GM12874 (cell line): ENCODE measurements at regions not wholly inside any gene's neighbourhood (a gene's known extent, or its start where the extent isn't known, plus 50 kb on each side); places are given as distances from the start of the nearest gene placed in this dataset.

Source experiments
- TF ChIP-seq, protein P1 (sequence below): IDR thresholded peaks from 2 replicates; pipeline ENCODE4 v1.5.1; 2011; ENCODE audit warnings: low read depth, mild to moderate bottlenecking, control low read depth, low read length, moderate library complexity; ENCODE audit not compliant: insufficient read depth

DNA sequence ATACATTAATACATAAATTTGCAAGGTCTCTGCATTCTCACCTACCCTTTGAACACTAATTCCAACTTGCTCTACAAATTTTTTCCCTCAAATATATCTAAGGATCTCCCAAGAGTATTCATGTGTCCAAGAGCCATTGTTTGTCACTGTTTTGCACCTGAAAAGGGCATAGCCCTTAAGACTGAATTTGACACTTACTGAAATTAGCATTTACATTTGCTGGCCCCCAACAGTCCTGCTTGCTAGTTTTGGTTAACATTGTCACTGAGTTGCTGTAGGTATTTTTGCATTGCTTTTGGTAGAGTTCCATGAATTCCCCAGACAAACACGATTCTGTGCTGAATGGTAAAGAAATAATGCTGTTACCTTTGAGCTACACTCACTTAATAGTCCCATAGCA is 57.3 kb downstream of the KCNA4 start:
- TF ChIP-seq, protein P1, sequence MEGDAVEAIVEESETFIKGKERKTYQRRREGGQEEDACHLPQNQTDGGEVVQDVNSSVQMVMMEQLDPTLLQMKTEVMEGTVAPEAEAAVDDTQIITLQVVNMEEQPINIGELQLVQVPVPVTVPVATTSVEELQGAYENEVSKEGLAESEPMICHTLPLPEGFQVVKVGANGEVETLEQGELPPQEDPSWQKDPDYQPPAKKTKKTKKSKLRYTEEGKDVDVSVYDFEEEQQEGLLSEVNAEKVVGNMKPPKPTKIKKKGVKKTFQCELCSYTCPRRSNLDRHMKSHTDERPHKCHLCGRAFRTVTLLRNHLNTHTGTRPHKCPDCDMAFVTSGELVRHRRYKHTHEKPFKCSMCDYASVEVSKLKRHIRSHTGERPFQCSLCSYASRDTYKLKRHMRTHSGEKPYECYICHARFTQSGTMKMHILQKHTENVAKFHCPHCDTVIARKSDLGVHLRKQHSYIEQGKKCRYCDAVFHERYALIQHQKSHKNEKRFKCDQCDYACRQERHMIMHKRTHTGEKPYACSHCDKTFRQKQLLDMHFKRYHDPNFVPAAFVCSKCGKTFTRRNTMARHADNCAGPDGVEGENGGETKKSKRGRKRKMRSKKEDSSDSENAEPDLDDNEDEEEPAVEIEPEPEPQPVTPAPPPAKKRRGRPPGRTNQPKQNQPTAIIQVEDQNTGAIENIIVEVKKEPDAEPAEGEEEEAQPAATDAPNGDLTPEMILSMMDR = no peak

DNA sequence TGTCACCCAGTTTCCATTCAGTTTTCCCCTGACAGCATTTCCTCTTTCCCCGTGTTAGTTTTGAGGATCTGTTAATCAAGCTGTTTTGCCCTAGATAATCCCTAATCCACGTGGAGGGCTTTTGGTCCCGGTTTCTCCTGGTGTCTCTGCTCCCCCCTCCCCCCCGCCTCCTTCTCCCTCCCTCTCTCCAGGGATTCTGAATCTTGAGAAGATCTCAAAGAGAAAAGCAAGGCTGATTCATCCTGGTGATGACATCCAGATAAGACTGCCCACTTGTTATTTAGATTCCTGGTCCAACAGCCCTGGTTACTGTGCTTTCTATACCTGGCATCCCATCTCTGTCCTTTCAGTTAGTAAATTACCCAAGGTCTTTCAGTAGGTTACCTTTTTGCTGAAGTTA is 59.4 kb downstream of the KCNA4 start:
- TF ChIP-seq, protein P1 = no peak

DNA sequence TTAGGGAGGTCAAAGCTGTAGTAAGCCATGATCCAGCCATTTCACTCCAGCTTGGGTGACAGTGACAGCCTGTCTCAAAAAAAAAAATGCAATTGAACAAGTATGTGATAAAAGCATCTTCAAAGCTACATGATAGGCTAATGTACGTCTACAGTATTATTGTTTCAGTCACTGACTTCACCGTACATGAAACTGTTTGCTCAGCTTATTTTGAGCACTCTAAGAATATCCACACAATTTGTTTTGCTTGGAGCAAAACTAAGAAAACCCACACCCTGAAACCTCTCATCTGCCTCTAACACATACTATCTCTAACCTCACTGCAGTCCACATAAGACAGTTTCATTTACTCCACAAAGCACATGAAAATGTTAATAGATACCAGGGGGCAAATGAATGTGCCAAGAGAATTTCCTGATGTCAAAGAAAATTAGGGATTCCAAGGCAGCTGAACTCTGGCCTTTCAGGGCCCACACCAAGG is 60.7 kb downstream of the KCNA4 start:
- TF ChIP-seq, protein P1 = no peak

DNA sequence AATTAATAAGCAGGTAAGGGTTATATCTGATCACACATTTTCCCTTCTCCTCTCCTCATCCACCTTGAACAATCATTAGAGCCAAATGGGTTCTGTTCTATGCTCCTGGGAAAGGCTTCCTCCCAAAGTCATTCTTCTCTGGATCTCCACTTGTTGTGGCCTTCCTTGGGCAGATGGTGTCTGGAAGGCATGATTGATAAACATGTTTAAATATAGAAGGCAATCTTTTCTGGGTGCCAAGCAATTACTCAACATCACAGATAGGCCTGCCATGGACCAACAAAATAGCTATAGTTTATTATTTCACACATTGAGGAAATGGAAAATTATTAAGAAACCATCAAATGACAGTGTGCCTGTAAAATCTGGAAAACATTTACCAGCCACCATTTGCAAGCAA is 73.5 kb downstream of the KCNA4 start:
- TF ChIP-seq, protein P1 = no peak

DNA sequence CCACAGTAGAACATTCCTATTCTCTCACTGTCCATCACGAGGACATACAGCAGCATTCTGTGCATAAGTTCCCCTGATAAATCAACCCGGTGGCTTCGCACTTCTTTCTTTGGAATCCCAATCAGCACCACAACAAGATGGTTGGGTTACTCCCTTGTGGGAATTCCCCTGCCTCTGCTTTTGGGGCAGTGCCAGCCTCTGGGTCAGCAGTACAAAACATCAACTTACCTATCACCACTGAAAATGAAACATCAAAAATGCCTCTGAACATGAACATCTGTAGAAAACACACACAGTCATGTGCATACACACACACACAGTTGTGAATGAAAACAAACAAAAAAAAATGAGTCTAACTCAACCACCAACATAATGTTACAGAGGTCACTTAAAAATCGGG is 79.3 kb downstream of the KCNA4 start:
- TF ChIP-seq, protein P1 = no peak

DNA sequence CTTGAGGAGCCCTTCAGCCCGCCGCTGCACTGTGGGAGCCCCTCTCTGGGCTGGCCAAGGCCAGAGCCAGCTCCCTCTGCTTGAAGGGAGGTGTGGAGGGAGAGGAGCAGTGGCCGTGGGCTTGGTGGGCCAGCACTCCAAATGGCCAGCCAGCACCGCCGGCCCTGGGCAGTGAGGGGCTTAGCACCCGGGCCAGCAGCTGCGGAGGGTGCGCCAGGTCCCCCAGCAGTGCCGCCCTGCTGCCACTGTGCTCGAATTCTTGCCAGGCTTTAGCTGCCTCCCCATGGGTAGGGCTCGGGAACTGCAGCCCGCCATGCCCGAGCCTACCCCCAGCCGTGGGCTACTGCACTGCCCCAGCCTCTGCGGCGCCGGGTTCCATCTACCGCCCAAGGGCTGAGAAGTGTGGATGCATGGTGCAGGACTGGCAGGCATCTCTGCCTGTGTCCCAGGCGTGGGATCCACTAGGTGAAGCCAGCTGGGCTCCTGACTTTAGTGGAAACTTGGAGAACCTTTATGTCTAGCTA is 82.7 kb downstream of the KCNA4 start:
- TF ChIP-seq, protein P1 = no peak

DNA sequence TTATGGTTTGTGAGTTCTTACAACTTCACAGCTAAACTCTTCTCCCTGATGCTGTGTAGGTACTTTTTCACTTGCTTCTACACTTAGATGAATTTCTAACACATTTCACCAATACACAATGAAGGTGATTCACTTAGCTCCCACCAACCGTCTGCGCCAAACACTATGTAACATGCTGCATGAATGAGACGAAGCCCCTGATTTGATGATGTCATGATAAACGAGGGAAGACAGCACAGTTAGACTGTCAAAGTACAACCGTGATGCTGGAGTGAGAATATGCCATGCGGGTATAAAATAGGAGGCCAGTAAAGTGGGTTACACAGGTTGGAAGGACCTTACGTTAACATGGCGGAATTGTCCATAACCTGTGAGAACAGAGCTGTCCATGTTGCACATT is 100.8 kb downstream of the KCNA4 start:
- TF ChIP-seq, protein P1 = no peak
